ENCODE measurements at regions not wholly inside any gene's neighbourhood (a gene's known extent, or its start where the extent isn't known, plus 50 kb on each side); places are given as distances from the start of the nearest gene placed in this dataset.

- H3K9me3 ChIP-seq (replicated peaks; ENCODE audit: control insufficient read depth, low read depth, low read length), result no peaks in the 10 kb centered on the region
- no peaks in the 10 kb centered on the region for H3K36me3 ChIP-seq (ENCODE audit: control insufficient read depth, insufficient read depth, low read length)
- WGBS (ENCODE audit: insufficient coverage), result no CpG with 5 or more reads among the region's 3 CpGs
- DNase-seq, result peak; percentile 34
- peaks cover 23% of the 10 kb centered on the region for H3K4me1 ChIP-seq (ENCODE audit: control insufficient read depth, insufficient read depth, low read length)
- no peak overlapping the region for H3K4me3 ChIP-seq (ENCODE audit: low read length)
- H3K27me3 ChIP-seq (ENCODE audit: control insufficient read depth, insufficient read depth, low read length), result peaks cover 3% of the 10 kb centered on the region
- H3K27ac ChIP-seq (ENCODE audit: low read length), result no peak overlapping the region
Observed at GRCh38 chr16:66152823-66153393, 213.6 kb upstream of the CDH5 start.

DNA sequence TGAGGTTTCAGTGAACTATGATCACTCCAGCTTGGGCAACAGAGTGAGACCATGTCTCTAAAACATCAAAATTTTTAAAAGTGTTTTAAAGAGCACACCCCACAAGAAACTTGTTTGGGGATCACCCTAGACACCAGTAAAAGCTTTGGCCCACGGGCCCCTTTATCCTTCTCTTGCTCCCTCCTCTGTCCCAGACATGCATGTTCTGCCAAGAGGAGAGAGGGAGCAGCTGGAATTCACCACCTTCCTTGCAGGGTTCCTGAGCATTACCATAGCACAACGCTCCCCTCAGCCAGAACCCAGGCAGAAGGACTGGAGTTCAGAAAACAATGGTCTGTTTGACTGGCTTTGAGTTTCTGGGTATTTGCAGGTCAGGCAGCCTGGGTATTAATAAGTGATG, 214.3 kb upstream of the CDH5 start:
- Histone ChIP-seq H3K4me3 (ENCODE audit: low read length) (no peak overlapping the region), H3K9me3 (replicated peaks; ENCODE audit: control insufficient read depth, low read depth, low read length) (no peaks in the 10 kb centered on the region), H3K27ac (ENCODE audit: low read length) (no peak overlapping the region), H3K36me3 (ENCODE audit: control insufficient read depth, insufficient read depth, low read length) (no peaks in the 10 kb centered on the region), H3K4me1 (ENCODE audit: control insufficient read depth, insufficient read depth, low read length) (peaks cover 29% of the 10 kb centered on the region), H3K27me3 (ENCODE audit: control insufficient read depth, insufficient read depth, low read length) (peaks cover 3% of the 10 kb centered on the region)
- no CpG with 5 or more reads among the region's 2 CpGs for WGBS (ENCODE audit: insufficient coverage)
- DNase-seq, result no peak

DNA sequence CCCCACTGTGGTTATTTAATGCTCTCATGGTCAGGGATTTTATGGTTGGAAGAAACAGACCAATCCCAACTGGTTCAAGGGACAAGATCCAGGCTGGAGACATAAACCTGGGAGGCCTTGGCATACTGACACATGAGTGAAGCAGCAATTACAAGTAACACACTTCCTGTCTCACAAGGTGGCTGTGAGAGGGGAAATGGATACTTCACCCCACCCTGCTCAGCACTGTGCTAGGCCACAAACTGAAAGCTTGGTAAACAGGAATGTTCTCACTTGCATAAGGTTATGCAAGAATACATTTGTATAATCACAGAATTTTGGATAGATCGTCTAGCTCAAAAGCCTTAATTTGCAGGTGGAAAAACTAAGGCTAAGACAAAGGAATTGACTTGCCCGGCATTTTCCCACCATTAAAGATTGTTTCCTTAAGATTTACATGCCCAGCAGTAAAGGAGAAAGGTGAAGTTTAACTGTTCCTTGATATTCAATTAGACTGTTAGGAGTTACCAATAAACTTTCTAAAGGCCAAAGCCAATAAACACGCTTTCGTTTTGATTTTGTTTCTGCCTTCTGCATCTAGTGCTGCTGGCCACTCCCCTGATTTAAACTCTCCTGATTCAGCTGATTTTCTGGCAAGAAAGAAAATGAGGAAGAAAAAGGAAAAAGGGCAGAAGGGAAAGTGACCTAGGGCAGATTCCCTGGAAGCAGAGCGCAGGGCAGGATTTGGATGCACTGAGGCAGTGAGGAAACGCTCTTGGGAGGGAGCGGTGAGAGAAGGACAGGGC, 215.6 kb upstream of the CDH5 start:
- H3K27ac ChIP-seq (ENCODE audit: low read length), result no peak overlapping the region
- WGBS (ENCODE audit: insufficient coverage), result 83% methylated on average over 3 of the region's 7 CpGs
- DNase-seq, result no peak

DNA sequence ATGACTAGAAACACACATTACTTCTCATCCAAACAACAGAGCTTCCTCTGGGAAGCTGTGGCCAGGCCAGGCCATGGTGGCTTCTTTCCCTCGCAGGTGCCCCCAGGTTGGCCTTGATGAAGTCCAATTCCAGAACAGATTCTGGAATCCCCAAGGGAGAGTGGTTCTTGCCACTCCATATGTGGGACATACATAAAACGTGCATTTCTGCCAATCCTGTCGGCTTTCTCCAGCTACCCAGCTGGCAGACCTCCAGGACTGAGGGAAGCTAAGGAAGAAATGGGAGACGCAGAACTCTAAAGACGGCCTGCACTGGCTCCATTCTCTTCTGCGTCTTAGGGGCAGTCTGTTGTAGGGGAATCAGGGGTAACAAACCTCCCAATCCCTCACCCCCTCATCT, 219.2 kb upstream of the CDH5 start:
- peak; percentile 49 for DNase-seq
- Histone ChIP-seq H3K27me3 (ENCODE audit: control insufficient read depth, insufficient read depth, low read length) (peaks cover 4% of the 10 kb centered on the region), H3K4me1 (ENCODE audit: control insufficient read depth, insufficient read depth, low read length) (peaks cover 16% of the 10 kb centered on the region), H3K36me3 (ENCODE audit: control insufficient read depth, insufficient read depth, low read length) (no peaks in the 10 kb centered on the region), H3K27ac (ENCODE audit: low read length) (no peak overlapping the region), H3K9me3 (replicated peaks; ENCODE audit: control insufficient read depth, low read depth, low read length) (no peaks in the 10 kb centered on the region), H3K4me3 (ENCODE audit: low read length) (no peak overlapping the region)
- WGBS (ENCODE audit: insufficient coverage), result 64% methylated on average over 1 of the region's 6 CpGs

More for the DNA sequence above, 215.6 kb upstream of the CDH5 start:
- Histone ChIP-seq H3K4me1 (ENCODE audit: control insufficient read depth, insufficient read depth, low read length) (peaks cover 29% of the 10 kb centered on the region), H3K4me3 (ENCODE audit: low read length) (no peak overlapping the region), H3K9me3 (replicated peaks; ENCODE audit: control insufficient read depth, low read depth, low read length) (no peaks in the 10 kb centered on the region), H3K36me3 (ENCODE audit: control insufficient read depth, insufficient read depth, low read length) (no peaks in the 10 kb centered on the region), H3K27me3 (ENCODE audit: control insufficient read depth, insufficient read depth, low read length) (peaks cover 3% of the 10 kb centered on the region)

- WGBS (ENCODE audit: insufficient coverage), result no CpG with 5 or more reads among the region's 9 CpGs
- H3K9me3 ChIP-seq (replicated peaks; ENCODE audit: control insufficient read depth, low read depth, low read length), result no peaks in the 10 kb centered on the region
- H3K27me3 ChIP-seq (ENCODE audit: control insufficient read depth, insufficient read depth, low read length), result peaks cover 4% of the 10 kb centered on the region
- no peak overlapping the region for H3K27ac ChIP-seq (ENCODE audit: low read length)
- no peak overlapping the region for H3K4me3 ChIP-seq (ENCODE audit: low read length)
- peak; percentile 40 for DNase-seq
- H3K4me1 ChIP-seq (ENCODE audit: control insufficient read depth, insufficient read depth, low read length), result peaks cover 14% of the 10 kb centered on the region
- H3K36me3 ChIP-seq (ENCODE audit: control insufficient read depth, insufficient read depth, low read length), result no peaks in the 10 kb centered on the region
Observed at GRCh38 chr16:66146798-66147197, 219.7 kb upstream of the CDH5 start.

GRCh38 chr16:66144641-66145040, 221.8 kb upstream of the CDH5 start:
- 91% methylated on average over 1 of the region's 3 CpGs for WGBS (ENCODE audit: insufficient coverage)
- Histone ChIP-seq H3K4me1 (ENCODE audit: control insufficient read depth, insufficient read depth, low read length) (peaks cover 10% of the 10 kb centered on the region), H3K9me3 (replicated peaks; ENCODE audit: control insufficient read depth, low read depth, low read length) (no peaks in the 10 kb centered on the region), H3K4me3 (ENCODE audit: low read length) (no peak overlapping the region), H3K27me3 (ENCODE audit: control insufficient read depth, insufficient read depth, low read length) (peaks cover 4% of the 10 kb centered on the region), H3K36me3 (ENCODE audit: control insufficient read depth, insufficient read depth, low read length) (no peaks in the 10 kb centered on the region), H3K27ac (ENCODE audit: low read length) (no peak overlapping the region)
- DNase-seq, result no peak

DNA sequence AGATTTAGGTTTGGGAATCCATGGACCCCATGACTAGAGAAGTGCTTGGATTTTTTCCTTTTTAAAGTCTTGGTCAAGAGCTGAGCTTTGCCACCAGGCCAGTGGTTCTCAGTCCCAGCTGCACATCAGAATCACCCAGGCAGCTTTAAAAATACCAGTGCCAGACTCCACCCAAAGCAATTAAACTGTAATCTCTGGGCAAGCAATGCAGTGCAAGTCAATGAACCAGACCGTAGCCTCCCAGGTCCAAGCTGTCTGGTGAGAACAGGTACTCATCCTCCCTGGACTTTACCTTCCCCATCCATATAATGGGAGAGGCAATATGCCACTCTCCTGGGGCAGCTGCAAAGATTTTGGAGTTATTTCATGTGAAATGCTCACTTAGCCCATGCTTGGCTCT, 223.1 kb upstream of the CDH5 start:
- Histone ChIP-seq H3K36me3 (ENCODE audit: control insufficient read depth, insufficient read depth, low read length) (no peaks in the 10 kb centered on the region), H3K27me3 (ENCODE audit: control insufficient read depth, insufficient read depth, low read length) (peaks cover 4% of the 10 kb centered on the region), H3K27ac (ENCODE audit: low read length) (no peak overlapping the region), H3K4me1 (ENCODE audit: control insufficient read depth, insufficient read depth, low read length) (peaks cover 10% of the 10 kb centered on the region), H3K9me3 (replicated peaks; ENCODE audit: control insufficient read depth, low read depth, low read length) (no peaks in the 10 kb centered on the region), H3K4me3 (ENCODE audit: low read length) (no peak overlapping the region)
- WGBS (ENCODE audit: insufficient coverage), result no CpG with 5 or more reads among the region's 1 CpG
- no peak for DNase-seq

DNA sequence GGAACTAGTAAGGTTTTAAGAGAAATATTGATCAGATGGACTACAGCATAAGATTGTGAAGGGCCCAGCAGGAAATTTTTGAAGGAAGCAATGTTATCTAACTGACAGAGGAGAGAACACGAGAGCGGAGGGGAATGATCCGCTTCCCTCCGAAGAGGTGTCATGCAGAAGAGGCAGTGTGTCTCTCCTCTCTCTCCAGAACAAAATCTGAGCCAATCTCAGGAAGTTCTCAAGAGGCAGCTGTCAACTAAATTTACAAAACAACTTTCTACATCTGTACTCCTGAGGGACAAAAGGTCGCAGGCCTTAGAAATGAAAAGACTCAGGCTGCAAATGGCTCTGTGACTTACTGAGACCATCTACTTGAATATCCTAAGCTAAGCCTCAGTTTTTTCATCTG, 224.6 kb upstream of the CDH5 start:
- H3K4me1 ChIP-seq (ENCODE audit: control insufficient read depth, insufficient read depth, low read length), result peaks cover 2% of the 10 kb centered on the region
- no peaks in the 10 kb centered on the region for H3K36me3 ChIP-seq (ENCODE audit: control insufficient read depth, insufficient read depth, low read length)
- no peak overlapping the region for H3K27ac ChIP-seq (ENCODE audit: low read length)
- no peaks in the 10 kb centered on the region for H3K9me3 ChIP-seq (replicated peaks; ENCODE audit: control insufficient read depth, low read depth, low read length)
- 72% methylated on average over 4 of the region's 5 CpGs for WGBS (ENCODE audit: insufficient coverage)
- H3K4me3 ChIP-seq (ENCODE audit: low read length), result no peak overlapping the region
- no peak for DNase-seq
- peaks cover 4% of the 10 kb centered on the region for H3K27me3 ChIP-seq (ENCODE audit: control insufficient read depth, insufficient read depth, low read length)

DNA sequence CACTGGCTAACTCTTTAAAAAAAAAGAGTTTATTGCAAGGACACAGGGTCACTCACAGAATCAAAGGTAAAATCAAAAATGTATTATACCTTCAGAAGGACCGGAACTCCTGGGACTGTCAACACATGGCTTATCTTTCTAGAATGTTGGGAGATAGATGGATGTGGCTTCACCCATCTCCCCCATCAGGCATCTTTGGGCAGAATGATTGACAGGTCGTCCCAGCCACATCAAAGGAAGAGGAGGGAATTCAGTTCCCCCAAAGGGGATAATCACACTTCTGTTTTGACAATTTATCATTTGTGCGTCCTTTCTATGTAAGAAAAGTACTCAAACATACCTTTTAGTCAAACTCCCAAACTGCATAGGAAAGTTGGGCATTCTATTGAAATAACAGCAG, 228.6 kb upstream of the CDH5 start:
- H3K36me3 ChIP-seq (ENCODE audit: control insufficient read depth, insufficient read depth, low read length), result no peaks in the 10 kb centered on the region
- peaks cover 13% of the 10 kb centered on the region for H3K4me1 ChIP-seq (ENCODE audit: control insufficient read depth, insufficient read depth, low read length)
- no peak overlapping the region for H3K4me3 ChIP-seq (ENCODE audit: low read length)
- H3K27ac ChIP-seq (ENCODE audit: low read length), result no peak overlapping the region
- no peaks in the 10 kb centered on the region for H3K9me3 ChIP-seq (replicated peaks; ENCODE audit: control insufficient read depth, low read depth, low read length)
- peaks cover 3% of the 10 kb centered on the region for H3K27me3 ChIP-seq (ENCODE audit: control insufficient read depth, insufficient read depth, low read length)
- DNase-seq, result no peak
- WGBS (ENCODE audit: insufficient coverage), result no CpG with 5 or more reads among the region's 3 CpGs

GRCh38 chr16:66136841-66137240, 229.7 kb upstream of the CDH5 start:
- H3K27ac ChIP-seq (ENCODE audit: low read length), result no peak overlapping the region
- DNase-seq, result no peak
- peaks cover 3% of the 10 kb centered on the region for H3K27me3 ChIP-seq (ENCODE audit: control insufficient read depth, insufficient read depth, low read length)
- H3K4me1 ChIP-seq (ENCODE audit: control insufficient read depth, insufficient read depth, low read length), result peaks cover 13% of the 10 kb centered on the region
- no peaks in the 10 kb centered on the region for H3K9me3 ChIP-seq (replicated peaks; ENCODE audit: control insufficient read depth, low read depth, low read length)
- WGBS (ENCODE audit: insufficient coverage), result no CpG with 5 or more reads among the region's 4 CpGs
- H3K36me3 ChIP-seq (ENCODE audit: control insufficient read depth, insufficient read depth, low read length), result no peaks in the 10 kb centered on the region
- no peak overlapping the region for H3K4me3 ChIP-seq (ENCODE audit: low read length)

Measured in muscle of leg (tissue), 3 donors.